Spleen (tissue), 11 donors: ENCODE measurements at regions not wholly inside any gene's neighbourhood (a gene's known extent, or its start where the extent isn't known, plus 50 kb on each side); places are given as distances from the start of the nearest gene placed in this dataset.
A peak's percentile ranks its signal among the peaks of the same experiment; 100 is the strongest.

ENCODE experiments used
- DNase-seq: peaks from one replicate; pipeline ENCODE4 v3.0.0-alpha.2; 2020
- H3K27ac ChIP-seq, 8 donors: fragments of 200-600 bp; sonication (generic) in 7 of 8; 1 replicate in 4 of 8; 2 replicates in 4 of 8; pipeline versions ENCODE4 v1.5.0 to v1.8.0; 2016 to 2021; ENCODE audit warnings: inconsistent platforms in 4 of 8, mild to moderate bottlenecking in 4 of 8, moderate library complexity in 1 of 8
- H3K27me3 ChIP-seq, 7 donors: fragments of 200-600 bp; sonication (generic) in 6 of 7; replicated peaks in 1 of 7; 1 replicate in 4 of 7; 2 replicates in 3 of 7; pipeline versions ENCODE4 v1.5.0 to v1.8.0; 2016 to 2021; ENCODE audit warnings: inconsistent platforms in 3 of 7, mild to moderate bottlenecking in 1 of 7
- H3K36me3 ChIP-seq, 6 donors: fragments of 200-600 bp; sonication (generic) in 5 of 6; 1 replicate in 4 of 6; 2 replicates in 2 of 6; pipeline versions ENCODE4 v1.5.0 to v1.8.0; 2016 to 2021; ENCODE audit warnings: inconsistent platforms in 2 of 6
- H3K4me1 ChIP-seq, 6 donors: fragments of 200-600 bp; sonication (generic) in 5 of 6; 1 replicate in 3 of 6; 2 replicates in 3 of 6; pipeline versions ENCODE4 v1.5.0 to v1.8.0; 2016 to 2021; ENCODE audit warnings: inconsistent platforms in 3 of 6
- H3K4me3 ChIP-seq, 8 donors: fragments of 200-600 bp; sonication (generic) in 7 of 8; 1 replicate in 4 of 8; 2 replicates in 4 of 8; pipeline versions ENCODE4 v1.5.0 to v1.8.0; 2016 to 2021; ENCODE audit warnings: inconsistent platforms in 4 of 8, mild to moderate bottlenecking in 4 of 8, moderate library complexity in 2 of 8
- H3K9me3 ChIP-seq, 8 donors: fragments of 200-600 bp; sonication (generic) in 7 of 8; 1 replicate in 4 of 8; 2 replicates in 4 of 8; pipeline versions ENCODE4 v1.5.0 to v1.8.0; 2016 to 2021; ENCODE audit warnings: inconsistent platforms in 4 of 8
- POLR2A ChIP-seq, 3 donors: fragments of 450-650 bp; IDR thresholded peaks; one replicate each; pipeline ENCODE4 v1.5.1; 2017; ENCODE audit warnings: antibody characterized with exemption in 3 of 3, mild to moderate bottlenecking in 1 of 3
- POLR2AphosphoS5 ChIP-seq, 3 donors: sonication (generic); formaldehyde crosslinking; IDR thresholded peaks; one replicate each; pipeline ENCODE4 v1.5.1; 2017; ENCODE audit warnings: antibody characterized with exemption in 3 of 3
- WGBS, 5 donors: extraction: QIAGEN DNeasy Blood & Tissue Kit in 3 of 5; methylation state at CpG; one replicate each; pipeline versions ENCODE4 v1.1.5 to v1.1.7; 2013 to 2018; 5-methylcytosine and 5-hydroxymethylcytosine counted together
- intact Hi-C: fragments of 100-400 bp; cut with DNase I; formaldehyde crosslinking; loops from one replicate; pipeline ENCODE4 v1.15.0; 2023; ENCODE audit warnings: low total_unique reads
- TF ChIP-seq, protein P1 (sequence below), 11 experiments: fragments of 200-600 bp in 7 of 11; fragments of 450-650 bp in 4 of 11; sonication (generic) in 4 of 11; IDR thresholded peaks in 8 of 11; conservative IDR thresholded peaks in 3 of 11; 1 replicate in 7 of 11; 2 replicates in 4 of 11; pipeline versions ENCODE4 v1.4.0 to v1.8.0; 2016 to 2021; ENCODE audit warnings: antibody characterized with exemption in 11 of 11, inconsistent platforms in 4 of 11, mild to moderate bottlenecking in 1 of 11
- donor health status: healthy with polysubstance abuse.
- donor health status: DM: no; HTN: no; CAD: no; lungs with moderate emphysema.
- donor health status: DM: no; HTN: no; CAD: no.
- donor health status: Bipolar disorder and iron deficiency.
- donor health status: healthy.
- donor health status: DM: no; HTN: no; CAD: no.
- donor health status: DM: yes; HTN: yes; CAD: no.

DNA sequence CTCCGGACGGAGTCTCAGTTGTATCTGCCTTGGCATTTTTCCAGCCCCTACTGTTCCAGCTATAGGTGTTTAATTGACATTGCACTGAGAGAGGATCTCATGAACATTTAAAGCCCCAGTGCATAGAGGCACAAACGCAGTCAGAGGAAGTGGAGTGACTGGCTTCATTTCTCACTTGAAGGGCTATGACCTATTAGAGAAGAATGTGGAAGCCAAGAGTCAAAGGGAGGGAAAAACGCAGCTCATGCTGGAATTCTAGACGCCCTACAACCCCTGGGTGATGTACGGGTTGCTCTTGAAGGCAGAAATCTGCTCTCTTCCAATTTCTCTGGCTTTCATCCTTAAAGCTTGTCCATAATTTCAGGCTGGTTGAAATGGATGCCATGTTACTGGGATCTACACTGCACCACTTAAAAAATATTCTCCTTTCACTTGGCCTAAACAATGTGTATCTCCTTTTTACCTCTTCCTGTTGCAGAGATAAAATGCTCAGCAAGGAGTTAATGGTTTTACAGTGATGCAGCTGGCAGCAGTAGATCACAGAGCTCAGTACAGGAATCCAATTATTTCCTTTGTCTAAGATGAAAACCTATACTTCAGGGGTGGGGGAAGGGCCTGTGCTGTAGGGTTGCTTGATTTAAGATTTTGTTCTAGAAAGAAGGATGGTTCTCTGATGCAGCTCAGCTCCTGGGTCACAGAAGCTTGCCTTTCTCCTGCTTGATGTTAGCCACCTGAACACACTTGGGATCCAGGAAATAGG lies 61.8 kb upstream of the MAMDC2 start:
- no peak for DNase-seq
- Histone ChIP-seq H3K27me3 (peaks cover 0 to 6% (median 0%) of the 10 kb centered on the region in 7 donors), H3K27ac (peak overlapping the region in 4 of 8 donors; percentile 2 to 51 (median 27)), H3K9me3 (no peaks in the 10 kb centered on the region), H3K4me3 (no peak overlapping the region), H3K36me3 (no peaks in the 10 kb centered on the region), H3K4me1 (no peaks in the 10 kb centered on the region)
- peak in 1 of 3 donors; percentile 23 for TF ChIP-seq POLR2AphosphoS5 (IDR thresholded peaks at IDR 0.05)
- TF ChIP-seq POLR2A (IDR thresholded peaks at IDR 0.05) = no peak
- 70 to 77% (median 73%) methylated on average over 6 of the region's 6 CpGs for WGBS, 5 donors
- intact Hi-C loops = no loop called here

DNA sequence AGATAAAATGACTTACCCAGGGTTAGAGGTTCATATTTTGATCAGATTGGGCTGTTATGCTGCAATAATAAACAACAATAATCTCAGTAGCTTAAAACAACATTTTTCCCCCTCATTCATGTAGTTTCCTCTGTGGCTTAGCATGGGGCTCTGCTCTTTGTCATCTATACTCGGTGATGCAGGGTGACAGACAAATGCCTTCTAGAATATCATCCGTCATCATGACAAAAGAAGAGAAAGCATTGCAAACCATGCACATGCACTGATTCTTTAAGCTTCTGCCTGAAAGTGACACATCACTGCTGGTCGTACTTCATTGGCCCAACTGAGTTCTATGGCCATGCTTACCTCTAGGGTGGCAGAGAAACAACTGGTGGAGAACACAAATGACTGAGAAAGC lies 58.8 kb upstream of the MAMDC2 start:
- no peak for TF ChIP-seq POLR2A (IDR thresholded peaks at IDR 0.05)
- no peak for TF ChIP-seq POLR2AphosphoS5 (IDR thresholded peaks at IDR 0.05)
- TF ChIP-seq, protein P1, sequence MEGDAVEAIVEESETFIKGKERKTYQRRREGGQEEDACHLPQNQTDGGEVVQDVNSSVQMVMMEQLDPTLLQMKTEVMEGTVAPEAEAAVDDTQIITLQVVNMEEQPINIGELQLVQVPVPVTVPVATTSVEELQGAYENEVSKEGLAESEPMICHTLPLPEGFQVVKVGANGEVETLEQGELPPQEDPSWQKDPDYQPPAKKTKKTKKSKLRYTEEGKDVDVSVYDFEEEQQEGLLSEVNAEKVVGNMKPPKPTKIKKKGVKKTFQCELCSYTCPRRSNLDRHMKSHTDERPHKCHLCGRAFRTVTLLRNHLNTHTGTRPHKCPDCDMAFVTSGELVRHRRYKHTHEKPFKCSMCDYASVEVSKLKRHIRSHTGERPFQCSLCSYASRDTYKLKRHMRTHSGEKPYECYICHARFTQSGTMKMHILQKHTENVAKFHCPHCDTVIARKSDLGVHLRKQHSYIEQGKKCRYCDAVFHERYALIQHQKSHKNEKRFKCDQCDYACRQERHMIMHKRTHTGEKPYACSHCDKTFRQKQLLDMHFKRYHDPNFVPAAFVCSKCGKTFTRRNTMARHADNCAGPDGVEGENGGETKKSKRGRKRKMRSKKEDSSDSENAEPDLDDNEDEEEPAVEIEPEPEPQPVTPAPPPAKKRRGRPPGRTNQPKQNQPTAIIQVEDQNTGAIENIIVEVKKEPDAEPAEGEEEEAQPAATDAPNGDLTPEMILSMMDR (IDR thresholded peaks at IDR 0.05 in 8 of 11, conservative IDR thresholded peaks at IDR 0.05 in 3 of 11) = no peak
- Histone ChIP-seq H3K9me3 (no peaks in the 10 kb centered on the region), H3K36me3 (no peaks in the 10 kb centered on the region), H3K27me3 (peaks cover 0 to 6% (median 0%) of the 10 kb centered on the region in 7 donors), H3K4me1 (no peaks in the 10 kb centered on the region), H3K27ac (no peak overlapping the region), H3K4me3 (no peak overlapping the region)
- 78 to 89% (median 81%) methylated on average over 3 of the region's 3 CpGs for WGBS, 5 donors
- intact Hi-C loops = no loop called here
- DNase-seq = no peak

DNA sequence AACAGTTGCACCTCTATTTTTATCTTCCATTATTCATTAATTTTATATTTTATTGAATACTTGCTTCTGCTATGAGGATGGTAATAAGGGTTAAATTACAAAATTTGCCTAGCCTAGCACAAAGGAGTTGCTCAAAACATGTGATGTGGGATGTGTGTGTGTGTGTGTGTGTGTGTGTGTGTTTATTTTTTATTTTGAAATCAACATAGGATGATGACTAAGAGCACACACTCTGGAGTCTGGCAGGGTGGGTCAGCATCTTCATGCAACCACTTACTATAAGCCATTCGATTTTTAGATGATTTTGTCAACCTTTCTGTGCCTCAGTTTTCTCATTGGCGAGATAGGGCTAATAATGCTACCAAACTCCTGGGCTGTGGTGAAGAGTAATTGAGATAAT lies 57.7 kb upstream of the MAMDC2 start:
- intact Hi-C loops = no loop called here
- no peaks in the 10 kb centered on the region for H3K4me1 ChIP-seq
- H3K4me3 ChIP-seq = no peak overlapping the region
- TF ChIP-seq POLR2A (IDR thresholded peaks at IDR 0.05) = no peak
- TF ChIP-seq, protein P1 (IDR thresholded peaks at IDR 0.05 in 8 of 11, conservative IDR thresholded peaks at IDR 0.05 in 3 of 11) = no peak
- TF ChIP-seq POLR2AphosphoS5 (IDR thresholded peaks at IDR 0.05) = no peak
- 73 to 88% (median 80%) methylated on average over 2 of the region's 2 CpGs for WGBS, 5 donors
- H3K27me3 ChIP-seq = no peaks in the 10 kb centered on the region
- H3K9me3 ChIP-seq = no peaks in the 10 kb centered on the region
- no peak for DNase-seq
- no peaks in the 10 kb centered on the region for H3K36me3 ChIP-seq
- no peak overlapping the region for H3K27ac ChIP-seq

DNA sequence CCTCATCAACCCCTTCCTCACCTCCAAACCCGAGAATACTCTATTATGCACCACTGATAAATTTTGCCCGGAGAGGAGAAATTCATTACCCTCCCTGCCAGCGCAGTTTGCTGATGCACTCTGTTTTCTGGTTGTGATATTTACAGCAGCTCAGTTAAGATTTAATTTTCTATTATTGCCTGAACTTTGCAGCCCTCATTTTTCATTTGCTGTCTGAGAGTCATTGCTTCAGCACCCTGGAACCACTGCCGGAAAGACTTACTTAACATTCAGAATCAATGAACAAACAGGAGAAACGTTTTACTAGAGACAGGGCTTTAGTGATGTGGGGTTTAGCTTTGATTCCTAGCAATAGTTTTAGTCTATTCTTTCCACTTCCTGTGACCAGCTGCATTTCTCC lies 56.7 kb upstream of the MAMDC2 start:
- WGBS, 5 donors = 57 to 66% (median 59%) methylated on average over 5 of the region's 5 CpGs
- Histone ChIP-seq H3K4me3 (no peak overlapping the region), H3K27ac (no peak overlapping the region), H3K4me1 (no peaks in the 10 kb centered on the region), H3K36me3 (no peaks in the 10 kb centered on the region), H3K27me3 (no peaks in the 10 kb centered on the region), H3K9me3 (no peaks in the 10 kb centered on the region)
- intact Hi-C loops = no loop called here
- DNase-seq = no peak
- TF ChIP-seq POLR2AphosphoS5 (IDR thresholded peaks at IDR 0.05) (no peak), POLR2A (IDR thresholded peaks at IDR 0.05) (no peak)
- TF ChIP-seq, protein P1 (IDR thresholded peaks at IDR 0.05 in 8 of 11, conservative IDR thresholded peaks at IDR 0.05 in 3 of 11) = no peak
